Lower lobe of right lung (tissue), 2 donors: ENCODE measurements at regions not wholly inside any gene's neighbourhood (a gene's known extent, or its start where the extent isn't known, plus 50 kb on each side); places are given as distances from the start of the nearest gene placed in this dataset.

Source experiments
- ATAC-seq, 2 donors: fragments of 200-7000 bp; cut with Tn5 transposase; one replicate each; pipeline ENCODE4 v1.9.1; 2020 to 2022; ENCODE audit warnings: mild to moderate bottlenecking in 2 of 2, moderate library complexity in 2 of 2
- DNase-seq: peaks from one replicate; pipeline ENCODE4 v3.0.0-alpha.2; 2020
- H3K27ac ChIP-seq: fragments of 200-600 bp; one replicate; pipeline ENCODE4 v1.8.0; 2022
- H3K27me3 ChIP-seq: fragments of 200-600 bp; one replicate; pipeline ENCODE4 v1.8.0; 2022; ENCODE audit warnings: low read depth
- H3K36me3 ChIP-seq: fragments of 200-600 bp; one replicate; pipeline ENCODE4 v1.8.0; 2022; ENCODE audit warnings: mild to moderate bottlenecking
- H3K4me1 ChIP-seq: fragments of 200-600 bp; one replicate; pipeline ENCODE4 v1.8.0; 2022
- H3K4me3 ChIP-seq: fragments of 200-600 bp; one replicate; pipeline ENCODE4 v1.8.0; 2022; ENCODE audit warnings: mild to moderate bottlenecking
- H3K9me3 ChIP-seq: fragments of 200-600 bp; one replicate; pipeline ENCODE4 v1.8.0; 2022
- intact Hi-C: fragments of 100-400 bp; cut with DNase I; formaldehyde crosslinking; loops from one replicate; pipeline ENCODE4 v1.11.0; 2022
- TF ChIP-seq, protein P1 (sequence below): fragments of 200-600 bp; IDR thresholded peaks from one replicate; pipeline ENCODE4 v1.8.0; 2022; ENCODE audit warnings: antibody characterized with exemption, mild to moderate bottlenecking
- donor health status: DM: no; HTN: yes; CAD: no; lungs with severe emphysema.

DNA sequence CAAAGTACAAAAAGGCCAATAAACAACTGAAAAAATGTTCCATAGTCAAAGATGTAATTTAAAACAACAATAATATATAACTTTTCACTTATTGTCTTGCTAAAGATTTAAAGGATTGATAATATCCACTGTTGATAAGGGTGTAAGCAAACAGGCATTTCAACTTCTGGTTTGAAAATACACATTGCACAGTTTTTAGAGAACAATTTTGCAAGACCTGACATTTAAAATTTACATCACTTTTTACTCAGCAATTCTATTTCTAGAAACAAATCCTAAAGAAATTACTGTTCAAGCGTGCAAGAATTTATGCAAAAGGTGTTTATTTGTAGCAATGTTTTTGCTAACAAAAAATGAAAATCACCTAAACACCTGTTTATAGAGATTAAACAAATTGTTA lies 120.4 kb downstream of the TDRD15 start:
- H3K27me3 ChIP-seq = no peaks in the 10 kb centered on the region
- H3K4me3 ChIP-seq = no peak overlapping the region
- no peaks in the 10 kb centered on the region for H3K36me3 ChIP-seq
- H3K9me3 ChIP-seq = no peaks in the 10 kb centered on the region
- no peak overlapping the region for H3K27ac ChIP-seq
- TF ChIP-seq, protein P1, sequence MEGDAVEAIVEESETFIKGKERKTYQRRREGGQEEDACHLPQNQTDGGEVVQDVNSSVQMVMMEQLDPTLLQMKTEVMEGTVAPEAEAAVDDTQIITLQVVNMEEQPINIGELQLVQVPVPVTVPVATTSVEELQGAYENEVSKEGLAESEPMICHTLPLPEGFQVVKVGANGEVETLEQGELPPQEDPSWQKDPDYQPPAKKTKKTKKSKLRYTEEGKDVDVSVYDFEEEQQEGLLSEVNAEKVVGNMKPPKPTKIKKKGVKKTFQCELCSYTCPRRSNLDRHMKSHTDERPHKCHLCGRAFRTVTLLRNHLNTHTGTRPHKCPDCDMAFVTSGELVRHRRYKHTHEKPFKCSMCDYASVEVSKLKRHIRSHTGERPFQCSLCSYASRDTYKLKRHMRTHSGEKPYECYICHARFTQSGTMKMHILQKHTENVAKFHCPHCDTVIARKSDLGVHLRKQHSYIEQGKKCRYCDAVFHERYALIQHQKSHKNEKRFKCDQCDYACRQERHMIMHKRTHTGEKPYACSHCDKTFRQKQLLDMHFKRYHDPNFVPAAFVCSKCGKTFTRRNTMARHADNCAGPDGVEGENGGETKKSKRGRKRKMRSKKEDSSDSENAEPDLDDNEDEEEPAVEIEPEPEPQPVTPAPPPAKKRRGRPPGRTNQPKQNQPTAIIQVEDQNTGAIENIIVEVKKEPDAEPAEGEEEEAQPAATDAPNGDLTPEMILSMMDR = no peak
- intact Hi-C loops = no loop called here
- DNase-seq (no peak), ATAC-seq (no peak)
- H3K4me1 ChIP-seq = no peaks in the 10 kb centered on the region

DNA sequence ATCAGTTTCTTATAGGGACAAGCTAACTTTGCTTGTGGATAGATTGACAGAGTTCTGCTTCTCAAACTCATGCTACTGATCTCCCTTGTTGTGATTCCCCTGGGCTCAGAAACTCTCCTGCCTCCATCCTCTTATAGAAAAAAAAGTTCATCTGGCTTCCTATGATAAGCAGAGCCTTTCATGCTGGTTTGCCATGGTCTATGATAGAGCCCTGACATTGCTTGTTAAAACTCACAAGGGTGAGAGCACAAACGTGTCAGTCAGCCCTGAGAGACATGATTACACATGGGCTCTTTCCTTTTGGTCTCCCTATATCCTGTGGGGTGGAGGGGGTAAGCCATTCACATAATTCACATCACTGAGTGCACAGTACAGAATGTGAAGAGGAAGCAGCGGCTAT lies 121.8 kb downstream of the TDRD15 start:
- H3K4me3 ChIP-seq = no peak overlapping the region
- no peak for ATAC-seq
- no peak overlapping the region for H3K27ac ChIP-seq
- H3K36me3 ChIP-seq = no peaks in the 10 kb centered on the region
- H3K27me3 ChIP-seq = no peaks in the 10 kb centered on the region
- no peaks in the 10 kb centered on the region for H3K4me1 ChIP-seq
- TF ChIP-seq, protein P1 = no peak
- no peak for DNase-seq
- H3K9me3 ChIP-seq = no peaks in the 10 kb centered on the region
- intact Hi-C loops = no loop called here

DNA sequence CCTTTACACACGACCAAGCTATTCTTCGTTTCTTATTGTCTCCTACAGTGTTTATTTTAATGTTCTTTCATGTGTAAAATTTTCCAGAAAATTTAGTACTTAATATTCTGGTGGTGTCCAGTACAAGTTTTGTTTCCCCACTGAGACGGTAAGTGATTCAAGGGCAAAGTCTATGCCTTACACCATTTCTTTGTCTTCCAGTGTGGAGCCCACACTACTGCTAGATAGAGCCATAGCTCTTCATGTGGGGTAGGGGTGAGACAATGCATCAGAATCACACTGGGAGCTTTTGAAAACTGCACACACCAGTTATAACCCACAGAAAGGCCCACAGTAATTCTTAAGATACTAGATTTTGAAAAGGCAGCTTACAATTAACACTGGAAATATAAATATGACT lies 125.6 kb downstream of the TDRD15 start:
- TF ChIP-seq, protein P1 = no peak
- no peaks in the 10 kb centered on the region for H3K9me3 ChIP-seq
- no peaks in the 10 kb centered on the region for H3K4me1 ChIP-seq
- H3K27me3 ChIP-seq = no peaks in the 10 kb centered on the region
- H3K36me3 ChIP-seq = no peaks in the 10 kb centered on the region
- ATAC-seq (no peak), DNase-seq (no peak)
- no peak overlapping the region for H3K27ac ChIP-seq
- intact Hi-C loops = no loop called here
- no peak overlapping the region for H3K4me3 ChIP-seq

DNA sequence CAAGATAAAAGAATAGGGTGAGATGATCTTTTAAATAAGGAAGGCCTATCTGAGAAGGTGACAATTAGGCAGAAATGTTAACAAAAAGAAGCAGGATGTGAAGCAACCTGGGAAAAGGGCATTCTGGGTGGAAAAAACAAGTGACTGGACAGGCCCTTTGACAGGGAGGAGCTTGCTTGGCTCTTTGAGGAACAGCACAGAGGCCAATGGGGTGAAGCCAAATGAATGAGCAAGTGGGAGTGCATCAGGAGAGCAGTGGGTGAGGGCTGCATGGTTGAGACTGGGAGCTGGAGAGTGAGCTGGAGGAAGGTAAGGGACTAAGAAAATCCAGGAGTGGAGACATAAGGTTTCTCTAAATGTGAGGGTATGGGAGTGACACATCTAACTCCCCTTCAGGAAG lies 126.9 kb downstream of the TDRD15 start:
- no peaks in the 10 kb centered on the region for H3K27me3 ChIP-seq
- no peaks in the 10 kb centered on the region for H3K36me3 ChIP-seq
- no peaks in the 10 kb centered on the region for H3K9me3 ChIP-seq
- H3K4me1 ChIP-seq = no peaks in the 10 kb centered on the region
- no peak for DNase-seq
- TF ChIP-seq, protein P1 = no peak
- ATAC-seq = no peak
- intact Hi-C loops = no loop called here
- H3K4me3 ChIP-seq = no peak overlapping the region
- H3K27ac ChIP-seq = no peak overlapping the region

DNA sequence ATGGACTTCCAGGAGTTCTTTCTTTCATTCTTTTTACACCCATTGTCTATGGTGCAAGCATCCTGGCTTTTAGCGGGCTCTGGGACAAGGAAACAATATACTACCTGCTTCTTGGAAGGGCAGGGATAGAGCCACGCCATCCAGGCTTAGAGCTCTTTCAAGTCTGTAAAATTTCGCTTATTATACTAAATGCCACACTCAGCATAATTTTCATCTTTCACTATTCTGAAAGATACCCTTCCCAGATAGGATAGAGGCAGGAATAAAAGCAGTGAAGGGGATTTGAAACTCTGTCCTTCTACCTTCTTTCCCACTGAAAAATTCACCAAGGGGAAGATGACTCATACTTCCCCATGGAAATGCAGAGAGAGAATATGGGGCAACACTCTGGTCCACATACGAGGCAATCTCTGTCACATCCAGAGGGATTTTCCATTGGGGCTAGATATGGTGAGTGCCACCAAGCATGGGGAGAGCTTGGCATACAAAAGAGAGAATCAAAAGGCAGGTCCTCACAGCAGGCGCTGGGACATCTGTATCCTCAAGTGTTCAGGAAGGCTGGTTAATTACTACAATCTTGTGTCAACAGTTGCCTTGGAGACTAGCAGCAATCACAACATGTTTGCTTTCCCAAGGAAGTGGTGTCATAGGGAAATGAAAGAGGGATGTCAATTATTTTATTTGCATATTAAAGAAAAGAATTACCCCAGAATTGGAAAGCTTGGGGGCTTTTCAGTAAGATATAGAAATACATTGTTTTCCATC lies 127.6 kb downstream of the TDRD15 start:
- no peaks in the 10 kb centered on the region for H3K4me1 ChIP-seq
- H3K27me3 ChIP-seq = no peaks in the 10 kb centered on the region
- TF ChIP-seq, protein P1 = no peak
- H3K9me3 ChIP-seq = no peaks in the 10 kb centered on the region
- ATAC-seq = no peak
- intact Hi-C loops = no loop called here
- no peaks in the 10 kb centered on the region for H3K36me3 ChIP-seq
- no peak overlapping the region for H3K27ac ChIP-seq
- no peak for DNase-seq
- H3K4me3 ChIP-seq = no peak overlapping the region
